ENCODE measurements at regions not wholly inside any gene's neighbourhood (a gene's known extent, or its start where the extent isn't known, plus 50 kb on each side); places are given as distances from the start of the nearest gene placed in this dataset.

DNA sequence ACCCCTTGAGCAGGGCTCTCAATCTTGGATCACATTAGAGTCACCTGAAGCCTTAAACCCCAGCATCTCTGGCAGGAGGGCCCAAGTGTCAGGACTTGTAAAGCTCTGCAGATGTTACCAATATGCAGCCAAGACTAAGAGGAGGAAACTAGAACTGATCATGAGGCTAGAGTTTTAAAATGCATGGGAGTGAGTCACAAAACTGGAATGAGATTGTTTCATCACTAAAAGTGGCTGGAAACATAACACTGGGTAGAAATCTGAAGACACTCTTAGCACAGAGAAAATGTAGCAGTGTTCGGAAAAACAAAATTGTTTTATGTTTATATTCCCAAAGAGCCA, 63.3 kb upstream of the GHITM start:
- no peaks in the 10 kb centered on the region for H3K9me3 ChIP-seq (ENCODE audit: low read length)
- no peak overlapping the region for H3K9ac ChIP-seq (ENCODE audit: low read length)
- no peak overlapping the region for H3K4me3 ChIP-seq (ENCODE audit: low read depth in 1 of 2, low read length in 2 of 2)
- no peaks in the 10 kb centered on the region for H3K36me3 ChIP-seq (ENCODE audit: insufficient read depth, low read length)
- H3K27ac ChIP-seq (ENCODE audit: low read depth, low read length) = no peak overlapping the region
- H3K4me1 ChIP-seq (ENCODE audit: insufficient read depth, low read length) = peaks cover 18% of the 10 kb centered on the region
- no peaks in the 10 kb centered on the region for H3K27me3 ChIP-seq (ENCODE audit: control insufficient read depth in 1 of 2, insufficient read depth in 2 of 2, low read length in 2 of 2)

- Histone ChIP-seq H3K27ac (ENCODE audit: low read depth, low read length) (no peak overlapping the region), H3K27me3 (ENCODE audit: control insufficient read depth in 1 of 2, insufficient read depth in 2 of 2, low read length in 2 of 2) (no peaks in the 10 kb centered on the region), H3K4me1 (ENCODE audit: insufficient read depth, low read length) (peaks cover 18% of the 10 kb centered on the region), H3K9ac (ENCODE audit: low read length) (no peak overlapping the region), H3K9me3 (ENCODE audit: low read length) (no peaks in the 10 kb centered on the region), H3K4me3 (ENCODE audit: low read depth in 1 of 2, low read length in 2 of 2) (no peak overlapping the region), H3K36me3 (ENCODE audit: insufficient read depth, low read length) (no peaks in the 10 kb centered on the region)
These were observed 62.6 kb upstream of the GHITM start for GRCh38 chr10:84076540-84077195.

- Histone ChIP-seq H3K36me3 (ENCODE audit: insufficient read depth, low read length) (no peaks in the 10 kb centered on the region), H3K4me3 (ENCODE audit: low read depth in 1 of 2, low read length in 2 of 2) (no peak overlapping the region), H3K9ac (ENCODE audit: low read length) (no peak overlapping the region), H3K27ac (ENCODE audit: low read depth, low read length) (no peak overlapping the region), H3K4me1 (ENCODE audit: insufficient read depth, low read length) (peaks cover 18% of the 10 kb centered on the region), H3K27me3 (ENCODE audit: control insufficient read depth in 1 of 2, insufficient read depth in 2 of 2, low read length in 2 of 2) (no peaks in the 10 kb centered on the region), H3K9me3 (ENCODE audit: low read length) (no peaks in the 10 kb centered on the region)
These were observed 61.5 kb upstream of the GHITM start for GRCh38 chr10:84077768-84078167.

DNA sequence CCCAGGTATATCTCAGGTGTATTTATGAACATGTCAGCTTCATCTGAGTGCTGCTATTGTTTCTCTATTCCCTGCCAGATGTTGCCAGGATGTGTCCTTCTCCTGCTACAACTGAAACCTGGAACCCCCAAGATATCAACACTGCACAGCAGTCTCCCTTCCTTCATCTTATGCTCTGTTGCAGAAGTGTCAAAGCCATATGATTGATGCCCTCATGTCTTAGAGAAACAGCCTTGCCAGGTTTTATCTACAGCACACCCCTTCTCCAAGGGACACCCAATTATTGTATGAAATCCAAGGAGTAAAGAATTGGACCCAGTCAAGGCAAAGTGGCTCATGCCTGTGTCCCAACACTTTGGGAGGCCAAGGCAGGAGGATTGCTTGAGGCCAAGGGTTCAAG, 60.5 kb upstream of the GHITM start:
- Histone ChIP-seq H3K27me3 (ENCODE audit: control insufficient read depth in 1 of 2, insufficient read depth in 2 of 2, low read length in 2 of 2) (no peaks in the 10 kb centered on the region), H3K27ac (ENCODE audit: low read depth, low read length) (no peak overlapping the region), H3K4me3 (ENCODE audit: low read depth in 1 of 2, low read length in 2 of 2) (no peak overlapping the region), H3K9ac (ENCODE audit: low read length) (no peak overlapping the region), H3K9me3 (ENCODE audit: low read length) (no peaks in the 10 kb centered on the region), H3K4me1 (ENCODE audit: insufficient read depth, low read length) (peaks cover 18% of the 10 kb centered on the region), H3K36me3 (ENCODE audit: insufficient read depth, low read length) (no peaks in the 10 kb centered on the region)

DNA sequence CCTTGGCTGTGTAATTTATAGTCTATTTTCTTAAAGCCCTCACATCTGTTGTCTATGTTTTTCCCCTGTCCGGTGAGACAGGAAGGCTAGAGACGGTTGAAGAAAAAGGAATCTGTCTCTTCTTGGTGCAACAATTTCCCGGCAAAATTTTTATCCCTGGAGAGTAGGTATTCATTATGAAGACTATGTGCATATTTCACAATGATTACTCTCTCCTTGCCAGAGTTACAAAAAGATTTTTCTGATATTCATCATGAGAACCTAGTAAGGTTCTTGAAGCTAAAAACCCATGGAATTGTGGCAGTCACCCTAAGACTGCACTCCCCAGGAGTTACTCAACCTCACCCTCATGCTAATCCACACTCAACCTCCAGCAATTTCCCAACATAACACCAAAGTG, 55.0 kb upstream of the GHITM start:
- no peak overlapping the region for H3K4me3 ChIP-seq (ENCODE audit: low read depth in 1 of 2, low read length in 2 of 2)
- no peaks in the 10 kb centered on the region for H3K27me3 ChIP-seq (ENCODE audit: control insufficient read depth in 1 of 2, insufficient read depth in 2 of 2, low read length in 2 of 2)
- H3K36me3 ChIP-seq (ENCODE audit: insufficient read depth, low read length) = no peaks in the 10 kb centered on the region
- H3K4me1 ChIP-seq (ENCODE audit: insufficient read depth, low read length) = no peaks in the 10 kb centered on the region
- H3K27ac ChIP-seq (ENCODE audit: low read depth, low read length) = no peak overlapping the region
- no peaks in the 10 kb centered on the region for H3K9me3 ChIP-seq (ENCODE audit: low read length)
- no peak overlapping the region for H3K9ac ChIP-seq (ENCODE audit: low read length)

- Histone ChIP-seq H3K36me3 (ENCODE audit: insufficient read depth, low read length) (no peaks in the 10 kb centered on the region), H3K9ac (ENCODE audit: low read length) (no peak overlapping the region), H3K9me3 (ENCODE audit: low read length) (no peaks in the 10 kb centered on the region), H3K4me1 (ENCODE audit: insufficient read depth, low read length) (no peaks in the 10 kb centered on the region), H3K27me3 (ENCODE audit: control insufficient read depth in 1 of 2, insufficient read depth in 2 of 2, low read length in 2 of 2) (no peaks in the 10 kb centered on the region), H3K27ac (ENCODE audit: low read depth, low read length) (no peak overlapping the region), H3K4me3 (ENCODE audit: low read depth in 1 of 2, low read length in 2 of 2) (no peak overlapping the region)
These were observed 52.1 kb upstream of the GHITM start for GRCh38 chr10:84087202-84087601.

DNA sequence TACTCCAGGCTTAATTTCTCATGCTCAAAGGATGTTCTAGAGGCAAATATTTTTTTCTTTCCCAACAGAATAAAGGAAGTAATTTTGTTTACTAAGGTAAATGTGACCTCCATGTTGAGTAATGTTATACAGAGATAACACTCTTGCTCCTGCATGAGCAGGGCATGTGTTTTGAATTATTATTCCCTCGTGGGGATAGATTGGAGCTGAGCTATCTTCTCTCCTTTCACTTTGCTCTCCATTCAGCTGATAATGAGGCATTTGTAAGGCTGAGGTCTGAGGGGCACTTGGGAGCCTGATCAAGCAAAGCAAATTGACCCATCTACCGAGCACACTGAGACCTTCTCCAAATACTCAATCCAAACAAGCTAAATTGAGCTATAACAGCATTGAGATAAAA, 50.7 kb upstream of the GHITM start:
- H3K9me3 ChIP-seq (ENCODE audit: low read length) = no peaks in the 10 kb centered on the region
- no peaks in the 10 kb centered on the region for H3K4me1 ChIP-seq (ENCODE audit: insufficient read depth, low read length)
- no peak overlapping the region for H3K4me3 ChIP-seq (ENCODE audit: low read depth in 1 of 2, low read length in 2 of 2)
- H3K27ac ChIP-seq (ENCODE audit: low read depth, low read length) = no peak overlapping the region
- H3K9ac ChIP-seq (ENCODE audit: low read length) = no peak overlapping the region
- no peaks in the 10 kb centered on the region for H3K27me3 ChIP-seq (ENCODE audit: control insufficient read depth in 1 of 2, insufficient read depth in 2 of 2, low read length in 2 of 2)
- H3K36me3 ChIP-seq (ENCODE audit: insufficient read depth, low read length) = no peaks in the 10 kb centered on the region

DNA sequence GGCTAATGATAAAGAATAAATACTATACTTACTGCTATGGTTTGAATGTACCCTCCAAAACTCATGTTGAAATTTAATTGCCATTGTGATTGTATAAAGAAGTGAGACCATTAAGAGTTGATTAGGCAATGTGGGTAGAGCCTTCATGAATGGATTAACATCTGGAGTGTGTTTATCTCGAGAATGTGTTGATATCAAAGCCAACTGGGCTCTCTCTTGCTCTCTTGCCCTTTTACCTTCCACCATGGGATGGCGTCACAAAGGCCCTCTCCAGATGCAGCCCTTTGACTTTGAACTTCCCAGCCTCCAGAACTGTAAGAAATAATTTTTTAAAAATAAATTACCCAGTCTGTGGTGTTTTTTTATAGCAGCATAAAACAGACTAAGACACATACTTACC, 50.1 kb upstream of the GHITM start:
- no peaks in the 10 kb centered on the region for H3K27me3 ChIP-seq (ENCODE audit: control insufficient read depth in 1 of 2, insufficient read depth in 2 of 2, low read length in 2 of 2)
- H3K27ac ChIP-seq (ENCODE audit: low read depth, low read length) = no peak overlapping the region
- H3K4me3 ChIP-seq (ENCODE audit: low read depth in 1 of 2, low read length in 2 of 2) = no peak overlapping the region
- no peak overlapping the region for H3K9ac ChIP-seq (ENCODE audit: low read length)
- H3K9me3 ChIP-seq (ENCODE audit: low read length) = no peaks in the 10 kb centered on the region
- no peaks in the 10 kb centered on the region for H3K4me1 ChIP-seq (ENCODE audit: insufficient read depth, low read length)
- H3K36me3 ChIP-seq (ENCODE audit: insufficient read depth, low read length) = no peaks in the 10 kb centered on the region
